OCI-LY7 (cell line): ENCODE measurements at regions not wholly inside any gene's neighbourhood (a gene's known extent, or its start where the extent isn't known, plus 50 kb on each side); places are given as distances from the start of the nearest gene placed in this dataset.

Experiments used
- BruUV-seq: library from RNA; stranded (reverse); fragments of 400-500 nt; replicated peaks from 2 replicates; lab custom pipeline; 2021; lab: Mats Ljungman, UMichigan
- CTCF ChIA-PET: fragments of 300-600 bp; sonication (Branson Sonifier 250); formaldehyde crosslinking; loops from one replicate; lab custom pipeline; 2022; ENCODE audit warnings: antibody characterized with exemption; ENCODE audit not compliant: unreplicated experiment; lab: Charles Lee
- POLR2A ChIA-PET: fragments of 300-600 bp; sonication (Branson Sonifier 250); formaldehyde crosslinking; loops from one replicate; lab custom pipeline; 2022; ENCODE audit warnings: antibody characterized with exemption; lab: Charles Lee
- DNase-seq: peaks from one replicate; pipeline ENCODE4 v3.0.0-alpha.2; 2015; ENCODE audit warnings: low spot score
- H2AFZ ChIP-seq: fragments of 200-600 bp; sonication (generic), shearing (Covaris generic); 2 replicates; pipeline ENCODE4 v1.6.1; 2014; ENCODE audit warnings: mild to moderate bottlenecking, antibody characterized with exemption, low read length, moderate library complexity
- H3K27ac ChIP-seq: fragments of 200-600 bp; sonication (generic); 2 replicates; pipeline ENCODE4 v1.5.1; 2014; ENCODE audit warnings: mixed run types, low read depth, mild to moderate bottlenecking, moderate library complexity, low read length, inconsistent platforms; ENCODE audit not compliant: poor library complexity, severe bottlenecking
- H3K36me3 ChIP-seq: fragments of 200-600 bp; sonication (generic); 2 replicates; pipeline ENCODE4 v1.6.1; 2014; ENCODE audit warnings: mild to moderate bottlenecking, antibody characterized with exemption, low read length, moderate library complexity, mixed read lengths; ENCODE audit not compliant: insufficient read depth
- H3K4me1 ChIP-seq: fragments of 200-600 bp; sonication (generic); 2 replicates; pipeline ENCODE4 v1.5.1; 2014; ENCODE audit warnings: mild to moderate bottlenecking, low read length; ENCODE audit not compliant: insufficient read depth, poor library complexity, severe bottlenecking
- H3K4me2 ChIP-seq: fragments of 200-600 bp; sonication (generic); 2 replicates; pipeline ENCODE4 v1.6.1; 2014; ENCODE audit warnings: mild to moderate bottlenecking, low read length
- H3K4me3 ChIP-seq: fragments of 200-600 bp; sonication (generic); 2 replicates; pipeline ENCODE4 v1.5.1; 2014; ENCODE audit warnings: mild to moderate bottlenecking, low read depth, low read length; ENCODE audit not compliant: poor library complexity, severe bottlenecking
- H3K79me2 ChIP-seq: fragments of 200-600 bp; sonication (generic); 2 replicates; pipeline ENCODE4 v1.6.1; 2016; ENCODE audit warnings: low read depth, mild to moderate bottlenecking, low read length, moderate library complexity, mixed read lengths; ENCODE audit not compliant: insufficient read depth
- H3K9me2 ChIP-seq: fragments of 200-600 bp; sonication (generic); 2 replicates; pipeline ENCODE4 v1.6.1; 2016; ENCODE audit warnings: mild to moderate bottlenecking, low read length, mixed read lengths; ENCODE audit not compliant: insufficient read depth
- H3K9me3 ChIP-seq: fragments of 200-600 bp; sonication (generic); 2 replicates; pipeline ENCODE4 v1.6.1; 2014; ENCODE audit warnings: mild to moderate bottlenecking, mixed run types, low read length, mixed read lengths
- H4K20me1 ChIP-seq: fragments of 200-600 bp; sonication (generic); 2 replicates; pipeline ENCODE4 v1.6.1; 2014; ENCODE audit warnings: mild to moderate bottlenecking, antibody characterized with exemption, low read length, moderate library complexity, mixed read lengths; ENCODE audit not compliant: insufficient read depth
- CTCF ChIP-seq: fragments of 200-600 bp; sonication (generic); conservative IDR thresholded peaks from 2 replicates; pipeline ENCODE4 v1.5.1; 2014; ENCODE audit warnings: mild to moderate bottlenecking, antibody characterized with exemption, low read length, moderate library complexity, mixed read lengths
- EZH2phosphoT487 ChIP-seq: fragments of 200-600 bp; sonication (generic); IDR thresholded peaks from 2 replicates; pipeline ENCODE4 v1.6.1; 2018; ENCODE audit warnings: low read depth, borderline replicate concordance, mild to moderate bottlenecking, mixed run types, antibody characterized with exemption, low read length, moderate library complexity, mixed read lengths
- intact Hi-C: fragments of 100-400 bp; cut with micrococcal nuclease; formaldehyde crosslinking; loops from one replicate; pipeline ENCODE4 v1.10.0; 2022; ENCODE audit not compliant: unreplicated experiment

GRCh38 chr9:29212397-29213387 lies 1639.4 kb upstream of the C9orf72 start:
- no TSS peak for BruUV-seq
- no peak for DNase-seq
- Histone ChIP-seq H3K9me3 (no peaks in the 10 kb centered on the region), H3K9me2 (no peaks in the 10 kb centered on the region), H3K4me1 (no peaks in the 10 kb centered on the region), H3K79me2 (no peaks in the 10 kb centered on the region), H3K36me3 (no peaks in the 10 kb centered on the region), H3K4me2 (no peak overlapping the region), H4K20me1 (no peaks in the 10 kb centered on the region), H3K27ac (no peak overlapping the region), H3K4me3 (no peak overlapping the region), H2AFZ (no peak overlapping the region)
- no peak for TF ChIP-seq EZH2phosphoT487
- TF ChIP-seq CTCF: no peak
- ChIA-PET CTCF (no interaction called here), POLR2A (no interaction called here)
- intact Hi-C loops: no loop called here

- Histone ChIP-seq H4K20me1 (no peaks in the 10 kb centered on the region), H3K79me2 (no peaks in the 10 kb centered on the region), H3K9me3 (no peaks in the 10 kb centered on the region), H2AFZ (no peak within 1 kb of the TSS), H3K4me1 (no peaks in the 10 kb centered on the region), H3K4me3 (no peak within 1 kb of the TSS), H3K4me2 (no peak within 1 kb of the TSS), H3K36me3 (no peaks in the 10 kb centered on the region), H3K9me2 (no peaks in the 10 kb centered on the region), H3K27ac (no peak within 1 kb of the TSS)
- intact Hi-C loops: no loop called here
- no TSS peak for BruUV-seq
- ChIA-PET CTCF (no interaction called here), POLR2A (no interaction called here)
- no peak for DNase-seq
- TF ChIP-seq EZH2phosphoT487: no peak
- TF ChIP-seq CTCF: no peak
Observed at GRCh38 chr9:29213417-29214153, 1640.3 kb upstream of the C9orf72 start, which contains the start of gene LINGO2. Gene LINGO2, minus strand, starts transcription at chr9:29213601.
